ENCODE measurements at regions not wholly inside any gene's neighbourhood (a gene's known extent, or its start where the extent isn't known, plus 50 kb on each side); places are given as distances from the start of the nearest gene placed in this dataset.
A peak's percentile ranks its signal among the peaks of the same experiment; 100 is the strongest.

GRCh38 chr4:189088780-189089179, 851.9 kb upstream of the FRG1 start:
- Mint-ChIP-seq H3K27ac (no peak overlapping the region), H3K27me3 (ENCODE audit: low read depth) (no peaks in the 10 kb centered on the region), H3K9me3 (no peaks in the 10 kb centered on the region), H3K4me1 (no peaks in the 10 kb centered on the region), H3K4me3 (no peak overlapping the region), H3K36me3 (ENCODE audit: low read depth) (no peaks in the 10 kb centered on the region)
- TF ChIP-seq, protein P1, sequence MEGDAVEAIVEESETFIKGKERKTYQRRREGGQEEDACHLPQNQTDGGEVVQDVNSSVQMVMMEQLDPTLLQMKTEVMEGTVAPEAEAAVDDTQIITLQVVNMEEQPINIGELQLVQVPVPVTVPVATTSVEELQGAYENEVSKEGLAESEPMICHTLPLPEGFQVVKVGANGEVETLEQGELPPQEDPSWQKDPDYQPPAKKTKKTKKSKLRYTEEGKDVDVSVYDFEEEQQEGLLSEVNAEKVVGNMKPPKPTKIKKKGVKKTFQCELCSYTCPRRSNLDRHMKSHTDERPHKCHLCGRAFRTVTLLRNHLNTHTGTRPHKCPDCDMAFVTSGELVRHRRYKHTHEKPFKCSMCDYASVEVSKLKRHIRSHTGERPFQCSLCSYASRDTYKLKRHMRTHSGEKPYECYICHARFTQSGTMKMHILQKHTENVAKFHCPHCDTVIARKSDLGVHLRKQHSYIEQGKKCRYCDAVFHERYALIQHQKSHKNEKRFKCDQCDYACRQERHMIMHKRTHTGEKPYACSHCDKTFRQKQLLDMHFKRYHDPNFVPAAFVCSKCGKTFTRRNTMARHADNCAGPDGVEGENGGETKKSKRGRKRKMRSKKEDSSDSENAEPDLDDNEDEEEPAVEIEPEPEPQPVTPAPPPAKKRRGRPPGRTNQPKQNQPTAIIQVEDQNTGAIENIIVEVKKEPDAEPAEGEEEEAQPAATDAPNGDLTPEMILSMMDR (IDR thresholded peaks at IDR 0.05; ENCODE audit: unreplicated experiment in 3 of 3): no peak

- H3K27me3 Mint-ChIP-seq (ENCODE audit: low read depth): no peaks in the 10 kb centered on the region
- H3K36me3 Mint-ChIP-seq (ENCODE audit: low read depth): no peaks in the 10 kb centered on the region
- no peak overlapping the region for H3K4me3 Mint-ChIP-seq
- no peak overlapping the region for H3K27ac Mint-ChIP-seq
- TF ChIP-seq, protein P1 (IDR thresholded peaks at IDR 0.05; ENCODE audit: unreplicated experiment in 3 of 3): peak; percentile 52 to 54 (median 53)
- H3K4me1 Mint-ChIP-seq: no peaks in the 10 kb centered on the region
- H3K9me3 Mint-ChIP-seq: no peaks in the 10 kb centered on the region
Observed at GRCh38 chr4:189090174-189090814, 850.4 kb upstream of the FRG1 start.

- H3K27ac Mint-ChIP-seq: no peak overlapping the region
- H3K9me3 Mint-ChIP-seq: no peaks in the 10 kb centered on the region
- no peaks in the 10 kb centered on the region for H3K4me1 Mint-ChIP-seq
- H3K4me3 Mint-ChIP-seq: no peak overlapping the region
- H3K27me3 Mint-ChIP-seq (ENCODE audit: low read depth): peaks cover 3% of the 10 kb centered on the region
- TF ChIP-seq, protein P1 (IDR thresholded peaks at IDR 0.05; ENCODE audit: unreplicated experiment in 3 of 3): no peak
- no peaks in the 10 kb centered on the region for H3K36me3 Mint-ChIP-seq (ENCODE audit: low read depth)
Observed at GRCh38 chr4:189092581-189092980, 848.1 kb upstream of the FRG1 start.

DNA sequence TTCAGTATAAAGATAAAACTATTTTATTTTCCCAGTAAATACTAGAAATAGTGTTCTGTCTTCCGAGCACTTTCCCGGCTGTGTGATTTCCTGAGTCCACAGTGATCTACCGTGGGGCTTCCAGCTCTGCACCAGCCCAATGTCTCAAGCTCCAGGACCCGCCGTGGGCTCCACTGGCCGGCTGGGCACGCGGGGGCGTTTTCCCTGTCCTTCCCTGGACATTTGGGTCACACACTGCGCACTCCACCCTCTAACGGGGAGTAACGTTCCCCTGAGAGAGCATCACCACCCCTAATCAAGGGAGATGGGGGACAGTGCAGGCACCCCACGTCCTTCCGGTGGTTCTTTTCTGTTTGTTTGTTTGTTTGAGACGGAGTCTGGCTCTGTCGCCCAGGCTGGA, 844.6 kb upstream of the FRG1 start:
- H3K4me1 Mint-ChIP-seq: no peaks in the 10 kb centered on the region
- no peaks in the 10 kb centered on the region for H3K36me3 Mint-ChIP-seq (ENCODE audit: low read depth)
- TF ChIP-seq, protein P1 (IDR thresholded peaks at IDR 0.05; ENCODE audit: unreplicated experiment in 3 of 3): no peak
- H3K4me3 Mint-ChIP-seq: no peak overlapping the region
- peaks cover 3% of the 10 kb centered on the region for H3K27me3 Mint-ChIP-seq (ENCODE audit: low read depth)
- no peak overlapping the region for H3K27ac Mint-ChIP-seq
- no peaks in the 10 kb centered on the region for H3K9me3 Mint-ChIP-seq

DNA sequence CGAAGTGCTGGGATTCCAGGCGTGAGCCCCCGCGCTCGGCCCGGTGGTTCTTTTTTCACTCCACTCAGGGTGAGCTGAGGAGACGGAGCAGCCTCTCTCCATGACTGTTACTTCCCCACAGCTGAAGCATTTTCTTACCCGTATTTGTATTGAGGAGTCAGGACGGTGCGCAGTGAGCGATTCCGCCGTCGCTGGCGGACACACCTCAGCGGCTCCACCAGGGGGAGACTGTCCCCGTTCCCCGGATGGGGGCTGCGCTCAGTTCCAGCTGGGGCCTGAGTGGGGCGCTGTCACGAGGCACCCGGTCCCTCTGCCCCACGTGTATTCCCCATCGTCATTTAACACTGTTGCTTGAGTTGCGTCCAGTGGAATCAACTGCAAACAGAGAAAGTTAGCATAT, 844.0 kb upstream of the FRG1 start:
- H3K9me3 Mint-ChIP-seq: no peaks in the 10 kb centered on the region
- H3K4me3 Mint-ChIP-seq: no peak overlapping the region
- H3K36me3 Mint-ChIP-seq (ENCODE audit: low read depth): no peaks in the 10 kb centered on the region
- no peak overlapping the region for H3K27ac Mint-ChIP-seq
- no peaks in the 10 kb centered on the region for H3K4me1 Mint-ChIP-seq
- H3K27me3 Mint-ChIP-seq (ENCODE audit: low read depth): peaks cover 3% of the 10 kb centered on the region
- TF ChIP-seq, protein P1 (IDR thresholded peaks at IDR 0.05; ENCODE audit: unreplicated experiment in 3 of 3): no peak

Measured in nephron (organoid).